H1 (cell line): ENCODE measurements at regions not wholly inside any gene's neighbourhood (a gene's known extent, or its start where the extent isn't known, plus 50 kb on each side); places are given as distances from the start of the nearest gene placed in this dataset.

ENCODE experiments used
- CTCF ChIA-PET: fragments of 300-600 bp; sonication (Branson Sonifier 250); formaldehyde crosslinking; loops from one replicate; lab custom pipeline; 2021; ENCODE audit not compliant: partially characterized antibody; lab: Charles Lee
- POLR2A ChIA-PET: fragments of 300-600 bp; sonication (Branson Sonifier 250); formaldehyde crosslinking; loops from one replicate; lab custom pipeline; 2021; ENCODE audit warnings: inconsistent platforms; ENCODE audit not compliant: partially characterized antibody; lab: Charles Lee
- DNase-seq, 2 experiments: peaks; one replicate each; pipeline versions ENCODE4 v3.0.0 to v3.0.0-alpha.2; 2010 to 2022; ENCODE audit warnings: low spot score in 2 of 2, low read depth in 1 of 2, mixed read lengths in 1 of 2
- FAIRE-seq: peaks from 2 replicates; lab custom pipeline; 2011; peaks lifted over from hg19 to GRCh38; lab: Jason Lieb, UNC
- H2AFZ ChIP-seq: 2 replicates; pipeline ENCODE4 v1.8.1; 2012; ENCODE audit warnings: low read length, inconsistent platforms
- H2AK5ac ChIP-seq: 2 replicates; pipeline ENCODE4 v1.6.1; 2013; ENCODE audit warnings: low read depth, low read length
- H2BK120ac ChIP-seq: replicated peaks from 2 replicates; pipeline ENCODE3; 2013; ENCODE audit warnings: low read depth, low read length, inconsistent platforms
- H2BK12ac ChIP-seq: 2 replicates; pipeline ENCODE4 v1.6.1; 2013; ENCODE audit warnings: low read depth, low read length
- H2BK15ac ChIP-seq: 2 replicates; pipeline ENCODE4 v1.6.1; 2013; ENCODE audit warnings: low read length
- H2BK20ac ChIP-seq: 2 replicates; pipeline ENCODE4 v1.6.1; 2013; ENCODE audit warnings: low read length
- H2BK5ac ChIP-seq: 2 replicates; pipeline ENCODE4 v1.6.1; 2013; ENCODE audit warnings: low read depth, low read length
- H3K14ac ChIP-seq: 2 replicates; pipeline ENCODE4 v1.6.1; 2013; ENCODE audit warnings: inconsistent platforms; ENCODE audit not compliant: insufficient read length
- H3K18ac ChIP-seq: 2 replicates; pipeline ENCODE4 v1.6.1; 2013; ENCODE audit warnings: low read length; ENCODE audit errors: extremely low read depth
- H3K23ac ChIP-seq: 2 replicates; pipeline ENCODE4 v1.6.1; 2013; ENCODE audit warnings: inconsistent platforms; ENCODE audit not compliant: insufficient read length
- H3K23me2 ChIP-seq: 2 replicates; pipeline ENCODE4 v1.6.1; 2013; ENCODE audit warnings: low read depth, low read length
- H3K27ac ChIP-seq: 2 replicates; pipeline ENCODE4 v1.6.1; 2011; ENCODE audit warnings: low read depth, low read length, inconsistent platforms
- H3K27me3 ChIP-seq, 4 experiments: replicated peaks in 1 of 4; 1 replicate in 1 of 4; 2 replicates in 3 of 4; pipeline versions ENCODE4 v1.6.1 to v1.8.1; 2011 to 2013; ENCODE audit warnings: low read length in 3 of 4, mild to moderate bottlenecking in 3 of 4, inconsistent platforms in 2 of 4, mixed read lengths in 2 of 4, moderate library complexity in 1 of 4; ENCODE audit not compliant: control insufficient read depth in 3 of 4, insufficient read depth in 3 of 4; ENCODE audit errors: extremely low read depth in 1 of 4
- H3K36me3 ChIP-seq, 4 experiments: 2 replicates each; pipeline versions ENCODE4 v1.6.1 to v1.8.1; 2011 to 2013; ENCODE audit warnings: mild to moderate bottlenecking in 4 of 4, low read length in 3 of 4, moderate library complexity in 2 of 4, control low read depth in 1 of 4, inconsistent platforms in 1 of 4; ENCODE audit not compliant: insufficient read depth in 4 of 4, control insufficient read depth in 2 of 4
- H3K4ac ChIP-seq: replicated peaks from 2 replicates; pipeline ENCODE3; 2013; ENCODE audit warnings: low read length, low read depth, mixed read lengths, inconsistent platforms; ENCODE audit not compliant: insufficient read length
- H3K4me1 ChIP-seq, 4 experiments: replicated peaks in 1 of 4; 1 replicate in 1 of 4; 2 replicates in 3 of 4; pipeline versions ENCODE4 v1.6.1 to v1.8.1; 2011 to 2013; ENCODE audit warnings: low read length in 3 of 4, inconsistent platforms in 2 of 4, mixed read lengths in 1 of 4; ENCODE audit not compliant: insufficient read depth in 4 of 4, control insufficient read depth in 3 of 4
- H3K4me2 ChIP-seq, 2 experiments: 2 replicates each; pipeline versions ENCODE4 v1.6.1 to v1.8.1; 2011 to 2013; ENCODE audit warnings: low read depth in 2 of 2, low read length in 2 of 2, control low read depth in 1 of 2, inconsistent platforms in 1 of 2, mild to moderate bottlenecking in 1 of 2; ENCODE audit not compliant: insufficient read depth in 1 of 2
- H3K4me3 ChIP-seq, 4 experiments: fragments of 200-600, 300-600 bp in 1 of 4; sonication (generic), shearing (Covaris generic), sonication (Bioruptor Twin) in 1 of 4; 2 replicates each; pipeline versions ENCODE4 v1.5.1 to v1.8.1; 2011 to 2016; ENCODE audit warnings: low read length in 4 of 4, low read depth in 3 of 4, control low read depth in 2 of 4, inconsistent platforms in 2 of 4, mild to moderate bottlenecking in 2 of 4, mixed read lengths in 1 of 4, moderate library complexity in 1 of 4; ENCODE audit not compliant: insufficient read depth in 2 of 4; ENCODE audit errors: extremely low read depth in 1 of 4
- H3K56ac ChIP-seq: replicated peaks from 2 replicates; pipeline ENCODE3; 2013; ENCODE audit warnings: low read depth, mild to moderate bottlenecking, mixed read lengths, low read length, inconsistent platforms; ENCODE audit not compliant: insufficient read length
- H3K79me1 ChIP-seq: 2 replicates; pipeline ENCODE4 v1.6.1; 2013; ENCODE audit warnings: low read depth, low read length, control low read depth
- H3K79me2 ChIP-seq, 2 experiments: 2 replicates each; pipeline versions ENCODE4 v1.6.1 to v1.8.1; 2012 to 2013; ENCODE audit warnings: low read length in 2 of 2, mild to moderate bottlenecking in 2 of 2, inconsistent platforms in 1 of 2; ENCODE audit not compliant: insufficient read depth in 2 of 2, control insufficient read depth in 1 of 2
- H3K9ac ChIP-seq, 4 experiments: replicated peaks in 1 of 4; 1 replicate in 1 of 4; 2 replicates in 3 of 4; pipeline versions ENCODE4 v1.6.1 to v1.8.1; 2011 to 2013; ENCODE audit warnings: low read depth in 3 of 4, low read length in 3 of 4, control low read depth in 2 of 4, mild to moderate bottlenecking in 2 of 4, moderate library complexity in 2 of 4, inconsistent platforms in 1 of 4; ENCODE audit errors: extremely low read depth in 1 of 4
- H3K9me3 ChIP-seq, 2 experiments: 2 replicates each; pipeline versions ENCODE4 v1.6.1 to v1.8.1; 2012 to 2013; ENCODE audit warnings: mild to moderate bottlenecking in 2 of 2, moderate library complexity in 2 of 2, control low read depth in 1 of 2, inconsistent platforms in 1 of 2, low read depth in 1 of 2, low read length in 1 of 2, mixed read lengths in 1 of 2; ENCODE audit not compliant: insufficient read depth in 2 of 2
- H4K20me1 ChIP-seq, 2 experiments: replicated peaks in 1 of 2; 2 replicates each; pipeline versions ENCODE3 to v1.8.1; 2011 to 2013; ENCODE audit warnings: inconsistent platforms in 2 of 2, low read length in 2 of 2, mild to moderate bottlenecking in 1 of 2; ENCODE audit not compliant: insufficient read depth in 2 of 2, control insufficient read depth in 1 of 2
- H4K5ac ChIP-seq: 2 replicates; pipeline ENCODE4 v1.6.1; 2013; ENCODE audit warnings: low read length, low read depth, mixed read lengths, inconsistent platforms; ENCODE audit not compliant: insufficient read length
- H4K8ac ChIP-seq: 2 replicates; pipeline ENCODE4 v1.8.0; 2013; ENCODE audit warnings: mild to moderate bottlenecking, moderate library complexity, low read length, inconsistent platforms; ENCODE audit not compliant: insufficient read depth; ENCODE audit errors: extremely low read depth
- H4K91ac ChIP-seq: replicated peaks from 2 replicates; pipeline ENCODE3; 2013; ENCODE audit warnings: low read length, mixed read lengths, inconsistent platforms; ENCODE audit not compliant: insufficient read length
- ASH2L ChIP-seq: fragments of 200-600, 300-600 bp; sonication (generic); IDR thresholded peaks from one replicate; pipeline ENCODE4 v1.7.1; 2017; ENCODE audit warnings: low read length
- ATF3 ChIP-seq: IDR thresholded peaks from 2 replicates; pipeline ENCODE4 v1.6.1; 2011; ENCODE audit warnings: low read depth, mild to moderate bottlenecking, low read length; ENCODE audit not compliant: insufficient read depth
- EP300 ChIP-seq, 2 experiments: IDR thresholded peaks; 1 replicate in 1 of 2; 2 replicates in 1 of 2; pipeline ENCODE4 v1.6.1; 2011 to 2012; ENCODE audit warnings: low read depth in 2 of 2, low read length in 2 of 2, mild to moderate bottlenecking in 2 of 2, borderline replicate concordance in 1 of 2, inconsistent platforms in 1 of 2, moderate library complexity in 1 of 2
- HDAC6 ChIP-seq: IDR thresholded peaks from one replicate; pipeline ENCODE4 v1.7.1; 2012; ENCODE audit warnings: low read depth, mild to moderate bottlenecking, inconsistent platforms, low read length, moderate library complexity
- POLR2AphosphoS5 ChIP-seq: IDR thresholded peaks from 2 replicates; pipeline ENCODE4 v1.6.1; 2011; ENCODE audit warnings: low read depth, low read length
- POU5F1 ChIP-seq: IDR thresholded peaks from 2 replicates; pipeline ENCODE4 v1.6.1; 2011; ENCODE audit warnings: low read depth, mild to moderate bottlenecking, low read length, moderate library complexity
- RAD21 ChIP-seq, 2 experiments: IDR thresholded peaks in 1 of 2; conservative IDR thresholded peaks in 1 of 2; 2 replicates each; pipeline ENCODE4 v1.6.1; 2011; ENCODE audit warnings: low read depth in 2 of 2, low read length in 2 of 2, improper control_type of control experiment in 1 of 2, inconsistent platforms in 1 of 2, mild to moderate bottlenecking in 1 of 2, moderate library complexity in 1 of 2
- SIN3A ChIP-seq, 2 experiments: IDR thresholded peaks in 1 of 2; conservative IDR thresholded peaks in 1 of 2; 2 replicates each; pipeline ENCODE4 v1.6.1; 2011 to 2012; ENCODE audit warnings: low read length in 2 of 2, improper control_type of control experiment in 1 of 2, low read depth in 1 of 2, mild to moderate bottlenecking in 1 of 2
- ZNF274 ChIP-seq: IDR thresholded peaks from 2 replicates; pipeline ENCODE4 v1.7.0; 2012; ENCODE audit warnings: low read length, borderline replicate concordance; ENCODE audit errors: extremely low read depth
- WGBS, 2 experiments: shearing (Covaris generic) in 1 of 2; methylation state at CpG; one replicate each; pipeline versions ENCODE4 v1.1.6 to v1.1.7; 2013 to 2015; ENCODE audit warnings: low lambda C conversion rate in 2 of 2, mixed read lengths in 2 of 2, inconsistent platforms in 1 of 2, low coverage in 1 of 2, missing lambda C conversion rate in 1 of 2; ENCODE audit not compliant: insufficient replicate concordance in 2 of 2, insufficient coverage in 1 of 2, insufficient read length in 1 of 2; ENCODE audit errors: extremely low coverage in 1 of 2, missing lambda C conversion rate in 1 of 2; 5-methylcytosine and 5-hydroxymethylcytosine counted together

- Histone ChIP-seq H2BK15ac (no peak overlapping the region), H2BK12ac (no peak overlapping the region), H2BK5ac (no peak overlapping the region), H2AFZ (no peak overlapping the region), H2BK20ac (no peak overlapping the region), H3K9me3 (peaks cover 13 to 17% of the 10 kb centered on the region in 2 experiments), H2BK120ac (no peak overlapping the region), H4K8ac (no peak overlapping the region), H3K36me3 (peaks cover 0 to 8% (median 0%) of the 10 kb centered on the region in 4 experiments; a peak in 2 of 8 replicates), H3K23ac (no peak overlapping the region), H3K4me3 (no peak overlapping the region), H3K27me3 (no peaks in the 10 kb centered on the region), H3K4me2 (no peak overlapping the region), H3K4me1 (peaks cover 0 to 2% (median 0%) of the 10 kb centered on the region in 4 experiments; a peak in 1 of 7 replicates), H3K79me1 (no peaks in the 10 kb centered on the region), H3K56ac (no peak overlapping the region), H3K18ac (no peak overlapping the region), H4K20me1 (no peaks in the 10 kb centered on the region), H3K23me2 (no peaks in the 10 kb centered on the region), H2AK5ac (no peak overlapping the region), H3K9ac (no peak overlapping the region), H3K27ac (no peak overlapping the region), H4K91ac (no peak overlapping the region), H3K14ac (no peak overlapping the region), H3K79me2 (no peaks in the 10 kb centered on the region), H4K5ac (no peak overlapping the region), H3K4ac (no peak overlapping the region)
- DNase-seq (no peak), FAIRE-seq (no peak)
- no peak for TF ChIP-seq ZNF274
- no peak for TF ChIP-seq ATF3
- no peak for TF ChIP-seq RAD21 (IDR thresholded peaks at IDR 0.05 in 1 of 2, conservative IDR thresholded peaks at IDR 0.05 in 1 of 2; ENCODE audit: low read depth in 2 of 2, low read length in 2 of 2)
- no peak for TF ChIP-seq POU5F1
- TF ChIP-seq ASH2L = no peak
- no peak for TF ChIP-seq EP300 (IDR thresholded peaks at IDR 0.05; ENCODE audit: borderline replicate concordance in 1 of 2, low read depth in 2 of 2, low read length in 2 of 2)
- no peak for TF ChIP-seq POLR2AphosphoS5
- TF ChIP-seq SIN3A (conservative IDR thresholded peaks at IDR 0.05 in 1 of 2, IDR thresholded peaks at IDR 0.05 in 1 of 2; ENCODE audit: low read depth in 1 of 2, low read length in 2 of 2) = no peak
- no peak for TF ChIP-seq HDAC6
- POLR2A ChIA-PET = no interaction called here
- 100% methylated on average over 2 of the region's 2 CpGs; no CpG with 5 or more reads in 1 of the 2 experiments for WGBS, 2 experiments
- CTCF ChIA-PET = interaction anchor here (1.3 kb wide), 1 partner anchor 52 kb away, joined by 6 read pairs; no protein-coding TSS in a partner anchor
Observed at GRCh38 chr3:130811557-130811956, 64.9 kb upstream of the PIK3R4 start.
